ENCODE measurements at regions not wholly inside any gene's neighbourhood (a gene's known extent, or its start where the extent isn't known, plus 50 kb on each side); places are given as distances from the start of the nearest gene placed in this dataset.

GRCh38 chr13:50071379-50071778 is 56.1 kb downstream of the KCNRG start:
- Histone ChIP-seq H3K9me3 (ENCODE audit: control insufficient read depth, low read length) (no peaks in the 10 kb centered on the region), H3K27me3 (ENCODE audit: control insufficient read depth, insufficient read depth, low read length) (no peaks in the 10 kb centered on the region), H3K4me3 (ENCODE audit: low read length) (no peak overlapping the region), H3K36me3 (ENCODE audit: control insufficient read depth, insufficient read depth, low read length) (no peaks in the 10 kb centered on the region), H3K9ac (ENCODE audit: low read length) (no peak overlapping the region), H3K4me1 (ENCODE audit: control insufficient read depth, insufficient read depth, low read length) (peaks cover 25% of the 10 kb centered on the region)

GRCh38 chr13:50072676-50073075 is 57.4 kb downstream of the KCNRG start:
- Histone ChIP-seq H3K36me3 (ENCODE audit: control insufficient read depth, insufficient read depth, low read length) (no peaks in the 10 kb centered on the region), H3K9me3 (ENCODE audit: control insufficient read depth, low read length) (no peaks in the 10 kb centered on the region), H3K27me3 (ENCODE audit: control insufficient read depth, insufficient read depth, low read length) (no peaks in the 10 kb centered on the region), H3K4me1 (ENCODE audit: control insufficient read depth, insufficient read depth, low read length) (peaks cover 29% of the 10 kb centered on the region), H3K4me3 (ENCODE audit: low read length) (no peak overlapping the region), H3K9ac (ENCODE audit: low read length) (peak overlapping the region; percentile 12)

GRCh38 chr13:50073340-50073739 is 58.1 kb downstream of the KCNRG start:
- no peaks in the 10 kb centered on the region for H3K36me3 ChIP-seq (ENCODE audit: control insufficient read depth, insufficient read depth, low read length)
- no peaks in the 10 kb centered on the region for H3K27me3 ChIP-seq (ENCODE audit: control insufficient read depth, insufficient read depth, low read length)
- no peak overlapping the region for H3K4me3 ChIP-seq (ENCODE audit: low read length)
- H3K9me3 ChIP-seq (ENCODE audit: control insufficient read depth, low read length), result no peaks in the 10 kb centered on the region
- peaks cover 29% of the 10 kb centered on the region for H3K4me1 ChIP-seq (ENCODE audit: control insufficient read depth, insufficient read depth, low read length)
- H3K9ac ChIP-seq (ENCODE audit: low read length), result no peak overlapping the region

- H3K9me3 ChIP-seq (ENCODE audit: control insufficient read depth, low read length), result no peaks in the 10 kb centered on the region
- H3K4me3 ChIP-seq (ENCODE audit: low read length), result no peak overlapping the region
- H3K4me1 ChIP-seq (ENCODE audit: control insufficient read depth, insufficient read depth, low read length), result peaks cover 22% of the 10 kb centered on the region
- H3K9ac ChIP-seq (ENCODE audit: low read length), result no peak overlapping the region
- no peaks in the 10 kb centered on the region for H3K27me3 ChIP-seq (ENCODE audit: control insufficient read depth, insufficient read depth, low read length)
- H3K36me3 ChIP-seq (ENCODE audit: control insufficient read depth, insufficient read depth, low read length), result no peaks in the 10 kb centered on the region
These were observed 59.6 kb downstream of the KCNRG start for GRCh38 chr13:50074843-50075242.

- peak overlapping the region; percentile 50 for H3K9ac ChIP-seq (ENCODE audit: low read length)
- no peaks in the 10 kb centered on the region for H3K36me3 ChIP-seq (ENCODE audit: control insufficient read depth, insufficient read depth, low read length)
- no peaks in the 10 kb centered on the region for H3K9me3 ChIP-seq (ENCODE audit: control insufficient read depth, low read length)
- H3K4me1 ChIP-seq (ENCODE audit: control insufficient read depth, insufficient read depth, low read length), result peaks cover 21% of the 10 kb centered on the region
- no peak overlapping the region for H3K4me3 ChIP-seq (ENCODE audit: low read length)
- H3K27me3 ChIP-seq (ENCODE audit: control insufficient read depth, insufficient read depth, low read length), result no peaks in the 10 kb centered on the region
These were observed 60.4 kb downstream of the KCNRG start for GRCh38 chr13:50075619-50076097.

- no peaks in the 10 kb centered on the region for H3K36me3 ChIP-seq (ENCODE audit: control insufficient read depth, insufficient read depth, low read length)
- H3K27me3 ChIP-seq (ENCODE audit: control insufficient read depth, insufficient read depth, low read length), result no peaks in the 10 kb centered on the region
- H3K9ac ChIP-seq (ENCODE audit: low read length), result no peak overlapping the region
- H3K4me1 ChIP-seq (ENCODE audit: control insufficient read depth, insufficient read depth, low read length), result peaks cover 11% of the 10 kb centered on the region
- no peak overlapping the region for H3K4me3 ChIP-seq (ENCODE audit: low read length)
- H3K9me3 ChIP-seq (ENCODE audit: control insufficient read depth, low read length), result no peaks in the 10 kb centered on the region
These were observed 62.2 kb downstream of the KCNRG start for GRCh38 chr13:50077431-50077830.

GRCh38 chr13:50078231-50078894 is 63.1 kb downstream of the KCNRG start:
- no peak overlapping the region for H3K4me3 ChIP-seq (ENCODE audit: low read length)
- H3K4me1 ChIP-seq (ENCODE audit: control insufficient read depth, insufficient read depth, low read length), result peaks cover 11% of the 10 kb centered on the region
- peak overlapping the region; percentile 72 for H3K9ac ChIP-seq (ENCODE audit: low read length)
- H3K36me3 ChIP-seq (ENCODE audit: control insufficient read depth, insufficient read depth, low read length), result no peaks in the 10 kb centered on the region
- H3K9me3 ChIP-seq (ENCODE audit: control insufficient read depth, low read length), result no peaks in the 10 kb centered on the region
- no peaks in the 10 kb centered on the region for H3K27me3 ChIP-seq (ENCODE audit: control insufficient read depth, insufficient read depth, low read length)

- Histone ChIP-seq H3K9me3 (ENCODE audit: control insufficient read depth, low read length) (no peaks in the 10 kb centered on the region), H3K4me3 (ENCODE audit: low read length) (peak overlapping the region; percentile 78), H3K4me1 (ENCODE audit: control insufficient read depth, insufficient read depth, low read length) (peaks cover 11% of the 10 kb centered on the region), H3K9ac (ENCODE audit: low read length) (peak overlapping the region; percentile 72), H3K36me3 (ENCODE audit: control insufficient read depth, insufficient read depth, low read length) (no peaks in the 10 kb centered on the region), H3K27me3 (ENCODE audit: control insufficient read depth, insufficient read depth, low read length) (no peaks in the 10 kb centered on the region)
These were observed 63.8 kb downstream of the KCNRG start for GRCh38 chr13:50078895-50079654.

- Histone ChIP-seq H3K9me3 (ENCODE audit: control insufficient read depth, low read length) (no peaks in the 10 kb centered on the region), H3K4me3 (ENCODE audit: low read length) (peak overlapping the region; percentile 78), H3K9ac (ENCODE audit: low read length) (peak overlapping the region; percentile 72), H3K4me1 (ENCODE audit: control insufficient read depth, insufficient read depth, low read length) (peaks cover 11% of the 10 kb centered on the region), H3K27me3 (ENCODE audit: control insufficient read depth, insufficient read depth, low read length) (no peaks in the 10 kb centered on the region), H3K36me3 (ENCODE audit: control insufficient read depth, insufficient read depth, low read length) (no peaks in the 10 kb centered on the region)
These were observed 64.5 kb downstream of the KCNRG start for GRCh38 chr13:50079655-50080202.

GRCh38 chr13:50080203-50080910 is 65.1 kb downstream of the KCNRG start:
- Histone ChIP-seq H3K27me3 (ENCODE audit: control insufficient read depth, insufficient read depth, low read length) (no peaks in the 10 kb centered on the region), H3K4me3 (ENCODE audit: low read length) (peak overlapping the region; percentile 78), H3K36me3 (ENCODE audit: control insufficient read depth, insufficient read depth, low read length) (no peaks in the 10 kb centered on the region), H3K9ac (ENCODE audit: low read length) (peak overlapping the region; percentile 72), H3K4me1 (ENCODE audit: control insufficient read depth, insufficient read depth, low read length) (peaks cover 8% of the 10 kb centered on the region), H3K9me3 (ENCODE audit: control insufficient read depth, low read length) (no peaks in the 10 kb centered on the region)

GRCh38 chr13:50080911-50081678 is 65.9 kb downstream of the KCNRG start:
- H3K4me3 ChIP-seq (ENCODE audit: low read length), result peak overlapping the region; percentile 78
- no peaks in the 10 kb centered on the region for H3K9me3 ChIP-seq (ENCODE audit: control insufficient read depth, low read length)
- H3K27me3 ChIP-seq (ENCODE audit: control insufficient read depth, insufficient read depth, low read length), result no peaks in the 10 kb centered on the region
- H3K36me3 ChIP-seq (ENCODE audit: control insufficient read depth, insufficient read depth, low read length), result no peaks in the 10 kb centered on the region
- H3K9ac ChIP-seq (ENCODE audit: low read length), result peak overlapping the region; percentile 72
- peaks cover 6% of the 10 kb centered on the region for H3K4me1 ChIP-seq (ENCODE audit: control insufficient read depth, insufficient read depth, low read length)
